Kidney epithelial cell (primary cell): ENCODE measurements at regions not wholly inside any gene's neighbourhood (a gene's known extent, or its start where the extent isn't known, plus 50 kb on each side); places are given as distances from the start of the nearest gene placed in this dataset.
"Not testable (repeated sequence)": the region's sequence is repeated elsewhere in the genome, so short reads cannot be mapped to it uniquely, and the experiment has no call there.

Experiments
- DNase-seq: peaks from one replicate; pipeline ENCODE4 v3.0.0-alpha.2; 2010; ENCODE audit warnings: low read depth
- H3K27me3 ChIP-seq: 2 replicates; pipeline ENCODE4 v1.6.0; 2011; ENCODE audit warnings: low read length; ENCODE audit not compliant: control insufficient read depth, insufficient read depth
- H3K36me3 ChIP-seq: 2 replicates; pipeline ENCODE4 v1.5.1; 2011; ENCODE audit warnings: low read length; ENCODE audit not compliant: control insufficient read depth, insufficient read depth
- H3K4me3 ChIP-seq: 2 replicates; pipeline ENCODE4 v1.5.1; 2011; ENCODE audit warnings: low read depth, mild to moderate bottlenecking, control low read depth, low read length
- CTCF ChIP-seq: IDR thresholded peaks from 2 replicates; pipeline ENCODE4 v1.5.1; 2011; ENCODE audit warnings: mild to moderate bottlenecking, moderate library complexity, low read length, control low read depth, inconsistent platforms; ENCODE audit not compliant: insufficient read depth, poor library complexity, severe bottlenecking

GRCh38 chr10:42533866-42534265 lies 104.5 kb downstream of the ZNF33B start:
- H3K36me3 ChIP-seq, H3K4me3 ChIP-seq, DNase-seq, H3K27me3 ChIP-seq: not testable (repeated sequence)

- H3K4me3 ChIP-seq: no peak overlapping the region
- no peaks in the 10 kb centered on the region for H3K36me3 ChIP-seq
- TF ChIP-seq CTCF: no peak
- no peaks in the 10 kb centered on the region for H3K27me3 ChIP-seq
- DNase-seq: no peak
Measured at GRCh38 chr10:42532996-42533395, 105.4 kb downstream of the ZNF33B start.

- Histone ChIP-seq H3K27me3 (no peaks in the 10 kb centered on the region), H3K36me3 (no peaks in the 10 kb centered on the region)
- no peak for TF ChIP-seq CTCF
Measured at GRCh38 chr10:42523098-42523497, 115.3 kb downstream of the ZNF33B start.

GRCh38 chr10:42519761-42520460 lies 118.5 kb downstream of the ZNF33B start:
- TF ChIP-seq CTCF: no peak
- Histone ChIP-seq H3K36me3 (no peaks in the 10 kb centered on the region), H3K4me3 (no peak overlapping the region), H3K27me3 (no peaks in the 10 kb centered on the region)
- no peak for DNase-seq

More at GRCh38 chr10:42523098-42523497, 115.3 kb downstream of the ZNF33B start:
- H3K4me3 ChIP-seq: no peak overlapping the region
- no peak for DNase-seq

- no peak for DNase-seq
- Histone ChIP-seq H3K27me3 (no peaks in the 10 kb centered on the region), H3K4me3 (no peak overlapping the region), H3K36me3 (no peaks in the 10 kb centered on the region)
- no peak for TF ChIP-seq CTCF
Measured at GRCh38 chr10:42519079-42519478, 119.3 kb downstream of the ZNF33B start.

- TF ChIP-seq CTCF: no peak
Measured at GRCh38 chr10:42513921-42514320, 124.4 kb downstream of the ZNF33B start.

More at GRCh38 chr10:42513921-42514320, 124.4 kb downstream of the ZNF33B start:
- Histone ChIP-seq H3K27me3 (no peaks in the 10 kb centered on the region), H3K36me3 (no peaks in the 10 kb centered on the region), H3K4me3 (no peak overlapping the region)
- DNase-seq: no peak
